ENCODE measurements at regions not wholly inside any gene's neighbourhood (a gene's known extent, or its start where the extent isn't known, plus 50 kb on each side); places are given as distances from the start of the nearest gene placed in this dataset.

- TF ChIP-seq RFX5 (IDR thresholded peaks at IDR 0.05; ENCODE audit: borderline replicate concordance, low read depth, low read length) (no peak), CTCF (IDR thresholded peaks at IDR 0.05; ENCODE audit: control extremely low read depth in 1 of 3, insufficient read depth in 1 of 3, low read depth in 1 of 3, low read length in 3 of 3) (no peak), SUZ12 (IDR thresholded peaks at IDR 0.05; ENCODE audit: low read length) (no peak), RAD21 (IDR thresholded peaks at IDR 0.05 in 1 of 2, conservative IDR thresholded peaks at IDR 0.05 in 1 of 2; ENCODE audit: low read depth in 2 of 2, low read length in 2 of 2) (no peak), EP300 (IDR thresholded peaks at IDR 0.05; ENCODE audit: borderline replicate concordance in 1 of 2, low read depth in 2 of 2, low read length in 2 of 2) (no peak), POLR2A (IDR thresholded peaks at IDR 0.05; ENCODE audit: control extremely low read depth in 1 of 2, low read depth in 2 of 2, low read length in 2 of 2) (no peak), JUN (IDR thresholded peaks at IDR 0.05; ENCODE audit: low read depth, low read length) (no peak), YY1 (IDR thresholded peaks at IDR 0.05; ENCODE audit: low read depth, low read length) (no peak), PHF8 (conservative IDR thresholded peaks at IDR 0.05; ENCODE audit: low read depth, low read length) (no peak), TEAD4 (IDR thresholded peaks at IDR 0.05; ENCODE audit: low read depth, low read length) (no peak), POLR2AphosphoS5 (IDR thresholded peaks at IDR 0.05; ENCODE audit: low read depth, low read length) (no peak), TBP (IDR thresholded peaks at IDR 0.05; ENCODE audit: low read depth, low read length) (no peak)
Measured at GRCh38 chr6:137568067-137568466, 73.9 kb upstream of the OLIG3 start.

Measured in H1 (cell line).